ENCODE measurements at regions not wholly inside any gene's neighbourhood (a gene's known extent, or its start where the extent isn't known, plus 50 kb on each side); places are given as distances from the start of the nearest gene placed in this dataset.

DNA sequence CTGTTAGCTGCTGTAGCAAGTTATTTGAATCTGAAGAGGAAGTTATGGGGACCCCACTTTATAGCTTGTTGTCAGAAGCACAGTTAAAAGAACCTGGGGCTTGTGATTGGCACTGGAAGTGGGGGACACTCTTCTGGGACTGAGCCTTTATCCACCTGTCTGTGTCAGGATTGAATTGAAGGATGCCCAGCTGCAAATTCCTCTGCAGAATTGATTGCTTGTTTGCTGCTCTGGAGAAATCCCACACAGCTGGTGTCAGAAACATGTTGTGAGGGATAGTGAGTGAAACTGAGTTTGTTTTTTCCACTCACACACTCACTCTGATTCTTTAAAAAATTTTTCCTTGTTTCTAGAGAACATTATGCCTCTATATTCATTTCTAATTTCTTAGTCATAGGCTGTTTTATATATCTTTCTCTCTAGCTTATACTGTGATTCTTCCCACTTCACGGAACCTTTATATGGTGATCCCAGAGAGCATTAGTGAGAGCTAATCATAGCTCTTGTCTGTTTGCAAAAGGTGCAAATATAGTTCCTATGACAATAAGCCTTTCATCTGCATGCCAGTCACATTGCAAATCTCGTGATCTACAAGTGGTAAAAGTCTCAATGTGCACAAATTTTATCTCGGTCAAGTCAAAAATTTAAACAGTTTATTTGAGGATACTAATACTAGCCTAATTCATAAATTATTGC lies 188.5 kb upstream of the EDIL3 start:
- no peak for DNase-seq
- Histone ChIP-seq H3K79me2 (ENCODE audit: low read length) (no peaks in the 10 kb centered on the region), H4K20me1 (ENCODE audit: insufficient read depth, low read length) (no peaks in the 10 kb centered on the region), H3K4me2 (ENCODE audit: low read depth, low read length) (no peak overlapping the region), H2AFZ (ENCODE audit: low read length) (no peak overlapping the region), H3K36me3 (replicated peaks; ENCODE audit: insufficient read depth, low read length) (no peaks in the 10 kb centered on the region), H3K4me3 (ENCODE audit: low read length) (no peak overlapping the region), H3K9me2 (replicated peaks; ENCODE audit: insufficient read depth, low read length) (no peaks in the 10 kb centered on the region), H3K9ac (ENCODE audit: low read length) (no peak overlapping the region), H3K27ac (ENCODE audit: low read length) (no peak overlapping the region), H3K27me3 (replicated peaks; ENCODE audit: insufficient read depth, low read length) (no peaks in the 10 kb centered on the region), H3K9me3 (replicated peaks; ENCODE audit: insufficient read depth, low read length) (no peaks in the 10 kb centered on the region), H3F3A (ENCODE audit: insufficient read depth, low read length) (no peaks in the 10 kb centered on the region), H3K4me1 (ENCODE audit: low read length) (no peaks in the 10 kb centered on the region)
- TF ChIP-seq EZH2phosphoT487 (IDR thresholded peaks at IDR 0.05; ENCODE audit: low read length) (no peak), EZH2 (optimal IDR thresholded peaks at IDR 0.05; ENCODE audit: low read depth, low read length) (no peak)
- TF ChIP-seq, protein P1, sequence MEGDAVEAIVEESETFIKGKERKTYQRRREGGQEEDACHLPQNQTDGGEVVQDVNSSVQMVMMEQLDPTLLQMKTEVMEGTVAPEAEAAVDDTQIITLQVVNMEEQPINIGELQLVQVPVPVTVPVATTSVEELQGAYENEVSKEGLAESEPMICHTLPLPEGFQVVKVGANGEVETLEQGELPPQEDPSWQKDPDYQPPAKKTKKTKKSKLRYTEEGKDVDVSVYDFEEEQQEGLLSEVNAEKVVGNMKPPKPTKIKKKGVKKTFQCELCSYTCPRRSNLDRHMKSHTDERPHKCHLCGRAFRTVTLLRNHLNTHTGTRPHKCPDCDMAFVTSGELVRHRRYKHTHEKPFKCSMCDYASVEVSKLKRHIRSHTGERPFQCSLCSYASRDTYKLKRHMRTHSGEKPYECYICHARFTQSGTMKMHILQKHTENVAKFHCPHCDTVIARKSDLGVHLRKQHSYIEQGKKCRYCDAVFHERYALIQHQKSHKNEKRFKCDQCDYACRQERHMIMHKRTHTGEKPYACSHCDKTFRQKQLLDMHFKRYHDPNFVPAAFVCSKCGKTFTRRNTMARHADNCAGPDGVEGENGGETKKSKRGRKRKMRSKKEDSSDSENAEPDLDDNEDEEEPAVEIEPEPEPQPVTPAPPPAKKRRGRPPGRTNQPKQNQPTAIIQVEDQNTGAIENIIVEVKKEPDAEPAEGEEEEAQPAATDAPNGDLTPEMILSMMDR (IDR thresholded peaks at IDR 0.05; ENCODE audit: low read length), result no peak

DNA sequence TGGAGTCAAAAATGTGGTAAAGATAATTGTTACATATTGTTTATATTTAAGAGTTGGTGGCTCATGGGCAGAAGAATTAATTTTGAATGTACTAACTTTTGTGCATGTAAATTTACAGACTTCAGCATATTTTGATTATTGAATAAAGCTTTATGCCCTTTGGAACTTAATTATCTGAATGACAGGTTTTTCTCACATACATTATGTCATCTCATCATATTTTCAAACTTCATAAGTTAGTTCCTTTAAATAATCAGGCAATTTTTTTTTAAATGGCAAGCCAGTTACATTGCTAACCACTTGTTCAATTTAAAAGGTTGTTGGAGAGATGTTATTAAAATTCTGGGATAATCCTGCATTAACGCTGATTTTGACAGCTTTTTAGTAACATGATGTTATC lies 184.6 kb upstream of the EDIL3 start:
- H3K27ac ChIP-seq (ENCODE audit: low read length), result no peak overlapping the region
- no peaks in the 10 kb centered on the region for H3K36me3 ChIP-seq (replicated peaks; ENCODE audit: insufficient read depth, low read length)
- H3K79me2 ChIP-seq (ENCODE audit: low read length), result no peaks in the 10 kb centered on the region
- H3K4me3 ChIP-seq (ENCODE audit: low read length), result no peak overlapping the region
- no peaks in the 10 kb centered on the region for H3K9me2 ChIP-seq (replicated peaks; ENCODE audit: insufficient read depth, low read length)
- H3K9ac ChIP-seq (ENCODE audit: low read length), result no peak overlapping the region
- no peak overlapping the region for H3K4me2 ChIP-seq (ENCODE audit: low read depth, low read length)
- no peaks in the 10 kb centered on the region for H3K4me1 ChIP-seq (ENCODE audit: low read length)
- H3F3A ChIP-seq (ENCODE audit: insufficient read depth, low read length), result no peaks in the 10 kb centered on the region
- H2AFZ ChIP-seq (ENCODE audit: low read length), result no peak overlapping the region
- DNase-seq, result no peak
- H3K9me3 ChIP-seq (replicated peaks; ENCODE audit: insufficient read depth, low read length), result no peaks in the 10 kb centered on the region
- TF ChIP-seq EZH2 (optimal IDR thresholded peaks at IDR 0.05; ENCODE audit: low read depth, low read length) (no peak), EZH2phosphoT487 (IDR thresholded peaks at IDR 0.05; ENCODE audit: low read length) (no peak)
- TF ChIP-seq, protein P1 (IDR thresholded peaks at IDR 0.05; ENCODE audit: low read length), result no peak
- no peaks in the 10 kb centered on the region for H3K27me3 ChIP-seq (replicated peaks; ENCODE audit: insufficient read depth, low read length)
- no peaks in the 10 kb centered on the region for H4K20me1 ChIP-seq (ENCODE audit: insufficient read depth, low read length)

- H3K9me3 ChIP-seq (replicated peaks; ENCODE audit: insufficient read depth, low read length), result no peaks in the 10 kb centered on the region
- TF ChIP-seq, protein P1 (IDR thresholded peaks at IDR 0.05; ENCODE audit: low read length), result no peak
- no peak for TF ChIP-seq EZH2 (optimal IDR thresholded peaks at IDR 0.05; ENCODE audit: low read depth, low read length)
- TF ChIP-seq EZH2phosphoT487 (IDR thresholded peaks at IDR 0.05; ENCODE audit: low read length), result no peak
- H2AFZ ChIP-seq (ENCODE audit: low read length), result no peak overlapping the region
- no peak overlapping the region for H3K9ac ChIP-seq (ENCODE audit: low read length)
- H3F3A ChIP-seq (ENCODE audit: insufficient read depth, low read length), result no peaks in the 10 kb centered on the region
- H3K4me2 ChIP-seq (ENCODE audit: low read depth, low read length), result no peak overlapping the region
- H3K36me3 ChIP-seq (replicated peaks; ENCODE audit: insufficient read depth, low read length), result no peaks in the 10 kb centered on the region
- no peaks in the 10 kb centered on the region for H3K27me3 ChIP-seq (replicated peaks; ENCODE audit: insufficient read depth, low read length)
- H3K27ac ChIP-seq (ENCODE audit: low read length), result no peak overlapping the region
- H3K79me2 ChIP-seq (ENCODE audit: low read length), result no peaks in the 10 kb centered on the region
- no peak for DNase-seq
- H3K4me3 ChIP-seq (ENCODE audit: low read length), result no peak overlapping the region
- H3K9me2 ChIP-seq (replicated peaks; ENCODE audit: insufficient read depth, low read length), result no peaks in the 10 kb centered on the region
- no peaks in the 10 kb centered on the region for H4K20me1 ChIP-seq (ENCODE audit: insufficient read depth, low read length)
- no peaks in the 10 kb centered on the region for H3K4me1 ChIP-seq (ENCODE audit: low read length)
Observed at GRCh38 chr5:84568171-84568570, 183.5 kb upstream of the EDIL3 start.
